ENCODE measurements at regions not wholly inside any gene's neighbourhood (a gene's known extent, or its start where the extent isn't known, plus 50 kb on each side); places are given as distances from the start of the nearest gene placed in this dataset.

DNA sequence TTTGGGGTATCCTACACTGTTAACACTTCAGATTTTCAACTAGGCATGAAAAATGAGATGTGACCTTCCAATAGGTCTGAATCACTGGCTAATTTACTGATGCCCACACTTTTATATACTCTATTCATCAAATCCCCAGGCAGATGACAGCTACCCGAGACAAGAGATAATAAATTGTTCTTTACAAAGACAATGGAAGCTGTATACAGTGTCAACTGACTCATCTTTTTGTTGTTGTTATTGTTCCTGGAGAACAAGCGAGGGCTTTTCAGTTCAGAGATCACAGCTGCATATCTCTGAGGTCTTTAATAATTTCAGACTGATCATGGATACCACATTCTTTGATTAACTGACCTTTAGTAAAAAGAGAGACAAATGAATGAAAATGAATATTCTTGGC lies 228.9 kb downstream of the SDHAF3 start:
- no peak for TF ChIP-seq POLR2A (IDR thresholded peaks at IDR 0.05)
- TF ChIP-seq, protein P1, sequence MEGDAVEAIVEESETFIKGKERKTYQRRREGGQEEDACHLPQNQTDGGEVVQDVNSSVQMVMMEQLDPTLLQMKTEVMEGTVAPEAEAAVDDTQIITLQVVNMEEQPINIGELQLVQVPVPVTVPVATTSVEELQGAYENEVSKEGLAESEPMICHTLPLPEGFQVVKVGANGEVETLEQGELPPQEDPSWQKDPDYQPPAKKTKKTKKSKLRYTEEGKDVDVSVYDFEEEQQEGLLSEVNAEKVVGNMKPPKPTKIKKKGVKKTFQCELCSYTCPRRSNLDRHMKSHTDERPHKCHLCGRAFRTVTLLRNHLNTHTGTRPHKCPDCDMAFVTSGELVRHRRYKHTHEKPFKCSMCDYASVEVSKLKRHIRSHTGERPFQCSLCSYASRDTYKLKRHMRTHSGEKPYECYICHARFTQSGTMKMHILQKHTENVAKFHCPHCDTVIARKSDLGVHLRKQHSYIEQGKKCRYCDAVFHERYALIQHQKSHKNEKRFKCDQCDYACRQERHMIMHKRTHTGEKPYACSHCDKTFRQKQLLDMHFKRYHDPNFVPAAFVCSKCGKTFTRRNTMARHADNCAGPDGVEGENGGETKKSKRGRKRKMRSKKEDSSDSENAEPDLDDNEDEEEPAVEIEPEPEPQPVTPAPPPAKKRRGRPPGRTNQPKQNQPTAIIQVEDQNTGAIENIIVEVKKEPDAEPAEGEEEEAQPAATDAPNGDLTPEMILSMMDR (IDR thresholded peaks at IDR 0.05), result no peak

Measured in sigmoid colon (tissue), 3 donors.